Esophagus muscularis mucosa (tissue), 4 donors: ENCODE measurements at regions not wholly inside any gene's neighbourhood (a gene's known extent, or its start where the extent isn't known, plus 50 kb on each side); places are given as distances from the start of the nearest gene placed in this dataset.

ENCODE experiments used
- CTCF ChIP-seq, 3 experiments: fragments of 200-600 bp in 2 of 3; fragments of 450-650 bp in 1 of 3; sonication (generic) in 2 of 3; IDR thresholded peaks; one replicate each; pipeline ENCODE4 v1.5.1; 2017 to 2019; ENCODE audit warnings: antibody characterized with exemption in 3 of 3, mild to moderate bottlenecking in 2 of 3, moderate library complexity in 1 of 3
- EP300 ChIP-seq: sonication (generic); formaldehyde crosslinking; IDR thresholded peaks from one replicate; pipeline ENCODE4 v1.6.1; 2017; ENCODE audit warnings: antibody characterized with exemption
- POLR2A ChIP-seq: fragments of 450-650 bp; IDR thresholded peaks from one replicate; pipeline ENCODE4 v1.6.1; 2017; ENCODE audit warnings: antibody characterized with exemption, moderate library complexity, mild to moderate bottlenecking, low read depth
- POLR2AphosphoS5 ChIP-seq, 2 donors: sonication (generic); formaldehyde crosslinking; IDR thresholded peaks; one replicate each; pipeline ENCODE4 v1.6.1; 2017; ENCODE audit warnings: antibody characterized with exemption in 2 of 2

DNA sequence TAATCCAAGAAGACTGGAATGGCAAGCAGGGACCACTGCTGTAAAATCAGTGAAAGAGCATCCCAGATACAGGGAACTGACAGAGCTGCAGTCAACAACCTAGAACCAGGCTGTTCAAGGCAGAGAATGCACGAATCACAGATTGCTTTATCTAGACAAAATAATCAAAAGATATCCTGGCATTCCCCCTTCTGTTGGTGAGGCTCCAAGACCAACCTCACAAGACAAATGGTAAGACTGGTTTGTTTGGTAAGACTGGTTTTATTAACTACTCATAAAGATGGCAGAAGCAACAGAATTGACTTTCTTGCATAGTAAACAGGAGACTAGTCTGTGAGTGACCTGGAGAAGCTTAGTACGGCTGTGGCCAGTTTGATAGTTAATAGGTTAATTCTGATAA is 88.8 kb upstream of the AHI1 start:
- no peak for TF ChIP-seq CTCF (IDR thresholded peaks at IDR 0.05)
- TF ChIP-seq POLR2AphosphoS5 (IDR thresholded peaks at IDR 0.05), result no peak
- TF ChIP-seq EP300, result no peak
- no peak for TF ChIP-seq POLR2A
